Cardiac fibroblast (primary cell): ENCODE measurements at regions not wholly inside any gene's neighbourhood (a gene's known extent, or its start where the extent isn't known, plus 50 kb on each side); places are given as distances from the start of the nearest gene placed in this dataset.

Source experiments
- DNase-seq, 2 donors: peaks; one replicate each; pipeline versions ENCODE4 v3.0.0 to v3.0.0-alpha.2; 2010; ENCODE audit warnings: low read depth in 2 of 2
- H3K4me3 ChIP-seq, 2 donors: replicated peaks in 1 of 2; 1 replicate in 1 of 2; 2 replicates in 1 of 2; pipeline ENCODE4 v1.5.1; 2011; ENCODE audit warnings: low read depth in 2 of 2, low read length in 2 of 2, mild to moderate bottlenecking in 2 of 2, moderate library complexity in 1 of 2
- CTCF ChIP-seq: IDR thresholded peaks from one replicate; pipeline ENCODE4 v1.5.1; 2011; ENCODE audit warnings: low read depth, mild to moderate bottlenecking, low read length, inconsistent platforms

DNA sequence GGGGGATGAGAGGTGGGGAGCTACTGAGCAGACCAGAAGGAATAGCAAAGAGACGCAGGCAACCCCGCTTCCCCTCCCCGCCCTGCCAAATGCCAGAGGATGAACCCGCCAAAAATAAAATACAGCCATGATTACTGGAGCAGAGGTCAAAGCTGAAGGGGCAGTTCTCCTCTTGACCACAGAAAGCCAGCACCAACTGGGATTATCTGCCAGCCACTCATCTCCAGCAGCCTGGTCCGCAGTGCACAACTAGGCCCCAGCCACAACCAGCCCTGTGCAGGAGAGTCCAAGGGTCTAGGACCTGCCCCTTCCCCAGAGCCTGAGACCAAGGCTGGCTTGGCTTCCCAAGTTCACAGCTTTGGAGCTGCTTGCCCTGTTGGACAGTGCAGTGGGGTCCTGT lies 67.4 kb upstream of the BCOR start:
- no peak for DNase-seq
- H3K4me3 ChIP-seq = no peak overlapping the region
- TF ChIP-seq CTCF = no peak

GRCh38 chrX:40164751-40165150 lies 67.0 kb upstream of the BCOR start:
- H3K4me3 ChIP-seq = no peak overlapping the region
- TF ChIP-seq CTCF = no peak
- no peak for DNase-seq

GRCh38 chrX:40158036-40158706 lies 60.4 kb upstream of the BCOR start:
- peak in 1 of 2 donors; percentile 19 for DNase-seq
- TF ChIP-seq CTCF = no peak
- peak overlapping the region; percentile 39 to 45 for H3K4me3 ChIP-seq

GRCh38 chrX:40157228-40158035 lies 59.7 kb upstream of the BCOR start:
- DNase-seq = no peak
- peak overlapping the region in 1 of 2 donors; percentile 39 for H3K4me3 ChIP-seq
- TF ChIP-seq CTCF = no peak

- no peak overlapping the region for H3K4me3 ChIP-seq
- TF ChIP-seq CTCF = no peak
- DNase-seq = no peak
Observed at GRCh38 chrX:40156470-40157227, 58.9 kb upstream of the BCOR start.

GRCh38 chrX:40155589-40156469 lies 58.1 kb upstream of the BCOR start:
- DNase-seq = no peak
- TF ChIP-seq CTCF = no peak
- no peak overlapping the region for H3K4me3 ChIP-seq
